Liver (tissue), 3 donors: ENCODE measurements at regions not wholly inside any gene's neighbourhood (a gene's known extent, or its start where the extent isn't known, plus 50 kb on each side); places are given as distances from the start of the nearest gene placed in this dataset.

ENCODE experiments used
- ATF3 ChIP-seq: IDR thresholded peaks from 2 replicates; pipeline ENCODE4 v1.6.1; 2016; ENCODE audit warnings: antibody characterized with exemption
- CTCF ChIP-seq: fragments of 150-350 bp; IDR thresholded peaks from 2 replicates; pipeline ENCODE4 v1.5.1; 2017; ENCODE audit warnings: improper control_type of control experiment, low read depth, low read length; ENCODE audit not compliant: missing input control
- EGR1 ChIP-seq, 2 donors: IDR thresholded peaks; 2 replicates each; pipeline ENCODE4 v1.6.1; 2016 to 2018; ENCODE audit warnings: antibody characterized with exemption in 2 of 2, low read depth in 2 of 2
- FOXA1 ChIP-seq: IDR thresholded peaks from 2 replicates; pipeline ENCODE4 v1.6.1; 2016; ENCODE audit warnings: antibody characterized with exemption
- GABPA ChIP-seq, 2 donors: IDR thresholded peaks in 1 of 2; conservative IDR thresholded peaks in 1 of 2; 2 replicates each; pipeline ENCODE4 v1.6.1; 2016; ENCODE audit warnings: antibody characterized with exemption in 2 of 2, mild to moderate bottlenecking in 1 of 2, moderate library complexity in 1 of 2
- JUND ChIP-seq, 2 donors: IDR thresholded peaks; 2 replicates each; pipeline ENCODE4 v1.6.1; 2016; ENCODE audit warnings: antibody characterized with exemption in 2 of 2
- RAD21 ChIP-seq, 2 donors: IDR thresholded peaks; 2 replicates each; pipeline ENCODE4 v1.6.1; 2016; ENCODE audit warnings: antibody characterized with exemption in 2 of 2, mild to moderate bottlenecking in 2 of 2
- SP1 ChIP-seq: IDR thresholded peaks from 2 replicates; pipeline ENCODE4 v1.6.1; 2018; ENCODE audit warnings: antibody characterized with exemption, mild to moderate bottlenecking
- TAF1 ChIP-seq: conservative IDR thresholded peaks from 2 replicates; pipeline ENCODE4 v1.6.1; 2016; ENCODE audit warnings: antibody characterized with exemption, mild to moderate bottlenecking
- YY1 ChIP-seq: IDR thresholded peaks from 2 replicates; pipeline ENCODE4 v1.6.1; 2016; ENCODE audit warnings: antibody characterized with exemption, mild to moderate bottlenecking
- TF ChIP-seq, protein P1 (sequence below): IDR thresholded peaks from 2 replicates; pipeline ENCODE4 v1.6.1; 2016; ENCODE audit warnings: antibody characterized with exemption
- TF ChIP-seq, protein P2 (sequence below): IDR thresholded peaks from 2 replicates; pipeline ENCODE4 v1.6.1; 2016; ENCODE audit warnings: antibody characterized with exemption, mild to moderate bottlenecking
- donor health status: healthy.
- donor health status: healthy.

GRCh38 chr1:68373173-68373572, 76.6 kb downstream of the RPE65 start:
- no peak for TF ChIP-seq CTCF
- TF ChIP-seq, protein P1, sequence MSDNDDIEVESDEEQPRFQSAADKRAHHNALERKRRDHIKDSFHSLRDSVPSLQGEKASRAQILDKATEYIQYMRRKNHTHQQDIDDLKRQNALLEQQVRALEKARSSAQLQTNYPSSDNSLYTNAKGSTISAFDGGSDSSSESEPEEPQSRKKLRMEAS = no peak
- no peak for TF ChIP-seq GABPA (IDR thresholded peaks at IDR 0.05 in 1 of 2, conservative IDR thresholded peaks at IDR 0.05 in 1 of 2)
- no peak for TF ChIP-seq ATF3
- no peak for TF ChIP-seq JUND (IDR thresholded peaks at IDR 0.05)
- TF ChIP-seq YY1 = no peak
- TF ChIP-seq RAD21 (IDR thresholded peaks at IDR 0.05) = no peak
- TF ChIP-seq FOXA1 = no peak
- TF ChIP-seq, protein P2, sequence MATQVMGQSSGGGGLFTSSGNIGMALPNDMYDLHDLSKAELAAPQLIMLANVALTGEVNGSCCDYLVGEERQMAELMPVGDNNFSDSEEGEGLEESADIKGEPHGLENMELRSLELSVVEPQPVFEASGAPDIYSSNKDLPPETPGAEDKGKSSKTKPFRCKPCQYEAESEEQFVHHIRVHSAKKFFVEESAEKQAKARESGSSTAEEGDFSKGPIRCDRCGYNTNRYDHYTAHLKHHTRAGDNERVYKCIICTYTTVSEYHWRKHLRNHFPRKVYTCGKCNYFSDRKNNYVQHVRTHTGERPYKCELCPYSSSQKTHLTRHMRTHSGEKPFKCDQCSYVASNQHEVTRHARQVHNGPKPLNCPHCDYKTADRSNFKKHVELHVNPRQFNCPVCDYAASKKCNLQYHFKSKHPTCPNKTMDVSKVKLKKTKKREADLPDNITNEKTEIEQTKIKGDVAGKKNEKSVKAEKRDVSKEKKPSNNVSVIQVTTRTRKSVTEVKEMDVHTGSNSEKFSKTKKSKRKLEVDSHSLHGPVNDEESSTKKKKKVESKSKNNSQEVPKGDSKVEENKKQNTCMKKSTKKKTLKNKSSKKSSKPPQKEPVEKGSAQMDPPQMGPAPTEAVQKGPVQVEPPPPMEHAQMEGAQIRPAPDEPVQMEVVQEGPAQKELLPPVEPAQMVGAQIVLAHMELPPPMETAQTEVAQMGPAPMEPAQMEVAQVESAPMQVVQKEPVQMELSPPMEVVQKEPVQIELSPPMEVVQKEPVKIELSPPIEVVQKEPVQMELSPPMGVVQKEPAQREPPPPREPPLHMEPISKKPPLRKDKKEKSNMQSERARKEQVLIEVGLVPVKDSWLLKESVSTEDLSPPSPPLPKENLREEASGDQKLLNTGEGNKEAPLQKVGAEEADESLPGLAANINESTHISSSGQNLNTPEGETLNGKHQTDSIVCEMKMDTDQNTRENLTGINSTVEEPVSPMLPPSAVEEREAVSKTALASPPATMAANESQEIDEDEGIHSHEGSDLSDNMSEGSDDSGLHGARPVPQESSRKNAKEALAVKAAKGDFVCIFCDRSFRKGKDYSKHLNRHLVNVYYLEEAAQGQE = no peak
- no peak for TF ChIP-seq TAF1
- TF ChIP-seq SP1 = no peak
- TF ChIP-seq EGR1 (IDR thresholded peaks at IDR 0.05; ENCODE audit: low read depth in 2 of 2) = no peak
